ENCODE measurements at regions not wholly inside any gene's neighbourhood (a gene's known extent, or its start where the extent isn't known, plus 50 kb on each side); places are given as distances from the start of the nearest gene placed in this dataset.

GRCh38 chr10:78889536-78890063, 179.2 kb upstream of the ZMIZ1 start:
- intact Hi-C loops (cut with DNase I, micrococcal nuclease): no loop called here
- Mint-ChIP-seq H3K27me3 (peaks cover 3% of the 10 kb centered on the region), H3K36me3 (ENCODE audit: low read depth) (no peaks in the 10 kb centered on the region), H3K4me1 (no peaks in the 10 kb centered on the region), H3K9me3 (ENCODE audit: low read depth) (peaks cover 10% of the 10 kb centered on the region), H3K27ac (no peak overlapping the region), H3K4me3 (no peak overlapping the region)
- ATAC-seq (no peak), DNase-seq (no peak)
- ChIA-PET POLR2A (interaction anchor here (0.6 kb wide), 1 partner anchor 34 kb away, joined by 3 read pairs; no protein-coding TSS in a partner anchor), CTCF (interaction anchor here (0.7 kb wide), 1 partner anchor 151 kb away, joined by 3 read pairs; no protein-coding TSS in a partner anchor)

GRCh38 chr10:78890506-78890905, 178.3 kb upstream of the ZMIZ1 start:
- Mint-ChIP-seq H3K27me3 (peaks cover 3% of the 10 kb centered on the region), H3K36me3 (ENCODE audit: low read depth) (no peaks in the 10 kb centered on the region), H3K4me1 (no peaks in the 10 kb centered on the region), H3K27ac (no peak overlapping the region), H3K9me3 (ENCODE audit: low read depth) (peaks cover 7% of the 10 kb centered on the region), H3K4me3 (no peak overlapping the region)
- ATAC-seq (no peak), DNase-seq (no peak)
- intact Hi-C loops (cut with DNase I, micrococcal nuclease): no loop called here
- POLR2A ChIA-PET: interaction anchor here (0.5 to 0.6 kb wide), 2 partner anchors 33 to 1697 kb away, joined by 3 read pairs; no protein-coding TSS in a partner anchor
- CTCF ChIA-PET: no interaction called here

- no peak overlapping the region for H3K27ac Mint-ChIP-seq
- ChIA-PET POLR2A (no interaction called here), CTCF (interaction anchor here (1.0 kb wide), 1 partner anchor 304 kb away, joined by 3 read pairs; no protein-coding TSS in a partner anchor)
- H3K4me1 Mint-ChIP-seq: no peaks in the 10 kb centered on the region
- intact Hi-C loops (cut with DNase I, micrococcal nuclease): no loop called here
- ATAC-seq (no peak), DNase-seq (no peak)
- H3K36me3 Mint-ChIP-seq (ENCODE audit: low read depth): no peaks in the 10 kb centered on the region
- no peak overlapping the region for H3K4me3 Mint-ChIP-seq
- H3K9me3 Mint-ChIP-seq (ENCODE audit: low read depth): no peaks in the 10 kb centered on the region
- peaks cover 3% of the 10 kb centered on the region for H3K27me3 Mint-ChIP-seq
Measured at GRCh38 chr10:78891741-78892140, 177.0 kb upstream of the ZMIZ1 start.

DNA sequence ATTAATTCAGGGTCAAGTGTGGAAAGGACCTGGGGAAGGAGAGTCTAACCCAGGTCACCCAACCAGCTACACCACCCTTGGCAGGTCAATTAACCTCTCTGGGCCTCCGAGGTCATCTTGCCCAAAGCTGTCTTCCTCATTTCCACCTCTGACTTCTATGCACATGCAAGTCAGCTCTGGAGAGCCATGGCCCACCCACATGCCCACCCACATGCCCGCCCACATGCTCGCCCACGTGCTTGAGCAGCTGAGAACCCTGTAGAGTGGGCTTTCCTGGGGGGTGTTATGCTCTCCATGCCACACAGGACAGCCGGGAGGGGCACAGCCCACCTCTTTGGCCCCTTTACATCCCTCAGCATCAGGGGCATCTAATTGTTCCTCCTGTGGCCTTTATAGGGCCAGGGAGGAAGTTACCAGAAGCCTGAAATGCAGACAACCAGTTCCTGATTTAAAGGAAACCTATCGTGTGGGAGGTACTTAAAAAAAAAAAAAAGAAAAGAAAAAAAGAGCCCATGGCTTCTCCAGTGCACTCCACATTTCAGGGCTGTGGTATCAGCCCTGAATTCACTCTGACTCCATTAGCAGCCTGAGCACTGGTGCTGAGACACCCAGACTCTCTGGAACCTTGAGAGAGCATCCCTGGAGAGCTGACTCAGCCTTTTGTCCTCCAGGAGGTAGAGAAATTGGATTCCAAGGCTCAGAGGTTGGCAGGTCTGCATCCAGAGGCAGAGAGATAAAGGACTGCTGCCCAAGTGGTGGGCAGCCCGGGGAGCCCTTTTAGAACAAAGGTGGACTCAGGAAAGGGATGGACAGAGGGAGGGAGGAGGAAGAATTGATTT, 176.2 kb upstream of the ZMIZ1 start:
- ChIA-PET CTCF (interaction anchor here (0.5 to 1.0 kb wide), 2 partner anchors 303 to 579 kb away, joined by 3 read pairs; no protein-coding TSS in a partner anchor), POLR2A (no interaction called here)
- intact Hi-C loops (cut with DNase I, micrococcal nuclease): no loop called here
- ATAC-seq: no peak
- DNase-seq: no peak
- Mint-ChIP-seq H3K27me3 (peaks cover 3% of the 10 kb centered on the region), H3K4me3 (no peak overlapping the region), H3K9me3 (ENCODE audit: low read depth) (no peaks in the 10 kb centered on the region), H3K27ac (no peak overlapping the region), H3K36me3 (ENCODE audit: low read depth) (no peaks in the 10 kb centered on the region), H3K4me1 (no peaks in the 10 kb centered on the region)

DNA sequence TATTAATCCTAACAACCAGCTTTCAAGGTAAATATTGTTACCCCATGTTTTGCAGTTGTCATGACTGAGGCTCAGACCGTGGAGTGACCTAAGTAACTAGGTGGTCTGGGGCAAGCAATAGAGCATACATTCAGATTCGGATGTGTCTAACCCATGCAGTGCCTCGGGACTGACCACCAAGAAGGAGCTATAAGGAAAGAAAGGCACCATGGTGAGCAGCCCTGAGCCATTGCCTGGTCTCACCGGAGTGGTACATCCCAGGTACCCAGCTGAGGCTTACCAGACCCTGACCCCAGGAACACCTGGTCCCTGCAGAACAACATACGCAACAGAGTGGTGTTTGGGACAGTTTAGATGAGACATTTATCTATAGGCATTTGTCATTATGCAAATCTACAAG, 175.5 kb upstream of the ZMIZ1 start:
- ATAC-seq (no peak), DNase-seq (no peak)
- Mint-ChIP-seq H3K36me3 (ENCODE audit: low read depth) (no peaks in the 10 kb centered on the region), H3K27ac (no peak overlapping the region), H3K4me1 (no peaks in the 10 kb centered on the region), H3K4me3 (no peak overlapping the region), H3K27me3 (peaks cover 3% of the 10 kb centered on the region), H3K9me3 (ENCODE audit: low read depth) (no peaks in the 10 kb centered on the region)
- CTCF ChIA-PET: interaction anchor here (0.5 to 1.1 kb wide), 2 partner anchors 104 to 579 kb away, joined by 3 read pairs; no protein-coding TSS in a partner anchor
- intact Hi-C loops (cut with DNase I, micrococcal nuclease): no loop called here
- POLR2A ChIA-PET: no interaction called here

GRCh38 chr10:78894089-78894840, 174.5 kb upstream of the ZMIZ1 start:
- CTCF ChIA-PET: interaction anchor here (0.7 to 1.1 kb wide), 2 partner anchors 105 to 221 kb away, joined by 3 to 4 read pairs; no protein-coding TSS in a partner anchor
- POLR2A ChIA-PET: no interaction called here
- Mint-ChIP-seq H3K27ac (no peak overlapping the region), H3K36me3 (ENCODE audit: low read depth) (no peaks in the 10 kb centered on the region), H3K27me3 (peaks cover 3% of the 10 kb centered on the region), H3K4me1 (no peaks in the 10 kb centered on the region), H3K4me3 (no peak overlapping the region), H3K9me3 (ENCODE audit: low read depth) (no peaks in the 10 kb centered on the region)
- intact Hi-C loops (cut with DNase I, micrococcal nuclease): no loop called here
- ATAC-seq: no peak
- no peak for DNase-seq

GRCh38 chr10:78894841-78895195, 173.9 kb upstream of the ZMIZ1 start:
- ChIA-PET POLR2A (no interaction called here), CTCF (interaction anchor here (0.7 kb wide), 1 partner anchor 221 kb away, joined by 4 read pairs; no protein-coding TSS in a partner anchor)
- ATAC-seq (no peak), DNase-seq (no peak)
- peaks cover 3% of the 10 kb centered on the region for H3K27me3 Mint-ChIP-seq
- H3K27ac Mint-ChIP-seq: no peak overlapping the region
- H3K9me3 Mint-ChIP-seq (ENCODE audit: low read depth): no peaks in the 10 kb centered on the region
- H3K4me3 Mint-ChIP-seq: no peak overlapping the region
- H3K4me1 Mint-ChIP-seq: no peaks in the 10 kb centered on the region
- intact Hi-C loops (cut with DNase I, micrococcal nuclease): no loop called here
- no peaks in the 10 kb centered on the region for H3K36me3 Mint-ChIP-seq (ENCODE audit: low read depth)

- H3K4me3 Mint-ChIP-seq: no peak overlapping the region
- DNase-seq (no peak), ATAC-seq (no peak)
- H3K27ac Mint-ChIP-seq: no peak overlapping the region
- H3K9me3 Mint-ChIP-seq (ENCODE audit: low read depth): no peaks in the 10 kb centered on the region
- ChIA-PET CTCF (interaction anchor here (0.6 kb wide), 1 partner anchor 133 kb away, joined by 3 read pairs; no protein-coding TSS in a partner anchor), POLR2A (no interaction called here)
- H3K36me3 Mint-ChIP-seq (ENCODE audit: low read depth): no peaks in the 10 kb centered on the region
- H3K27me3 Mint-ChIP-seq: peaks cover 3% of the 10 kb centered on the region
- intact Hi-C loops (cut with DNase I, micrococcal nuclease): no loop called here
- no peaks in the 10 kb centered on the region for H3K4me1 Mint-ChIP-seq
Measured at GRCh38 chr10:78895469-78895868, 173.3 kb upstream of the ZMIZ1 start.

DNA sequence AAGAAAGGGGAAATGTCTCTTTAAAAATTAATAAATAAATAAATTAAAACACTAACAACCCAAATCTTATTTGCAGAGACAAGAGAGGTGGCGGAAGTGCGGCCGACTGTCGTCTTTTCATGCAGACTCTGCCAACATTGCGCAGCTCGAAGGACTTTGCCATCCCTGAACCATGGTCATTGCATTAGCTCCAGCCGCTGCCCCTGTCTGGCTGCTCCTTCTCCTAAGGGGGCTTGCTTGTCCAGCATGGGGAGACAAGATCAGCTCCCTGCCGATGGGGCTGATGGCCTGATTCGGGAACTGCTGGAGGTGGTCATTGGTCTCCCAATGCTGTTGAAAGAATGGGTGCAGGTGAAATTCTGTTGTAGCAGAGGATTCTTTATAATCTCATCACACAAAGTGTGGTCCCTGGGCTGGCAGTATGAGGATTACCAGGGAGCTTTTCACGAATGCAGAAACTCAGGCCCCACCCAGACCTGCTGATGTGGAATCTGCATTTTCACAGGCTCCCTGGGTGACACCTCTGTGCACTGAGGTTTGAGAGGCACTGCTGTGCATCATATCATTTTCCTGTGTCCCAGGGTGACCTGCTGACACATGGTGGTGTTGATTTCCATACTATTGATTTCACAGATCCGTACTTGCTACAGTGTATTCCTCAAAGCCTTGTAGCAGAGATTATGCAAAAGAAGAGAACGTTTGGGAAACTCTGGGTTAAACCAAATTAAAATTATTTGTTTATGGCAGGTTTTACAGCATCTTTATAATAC, 172.4 kb upstream of the ZMIZ1 start:
- ATAC-seq: no peak
- Mint-ChIP-seq H3K4me1 (no peaks in the 10 kb centered on the region), H3K27ac (no peak overlapping the region), H3K4me3 (no peak overlapping the region), H3K36me3 (ENCODE audit: low read depth) (no peaks in the 10 kb centered on the region), H3K27me3 (no peaks in the 10 kb centered on the region), H3K9me3 (ENCODE audit: low read depth) (no peaks in the 10 kb centered on the region)
- ChIA-PET POLR2A (no interaction called here), CTCF (no interaction called here)
- no peak for DNase-seq
- intact Hi-C loops (cut with DNase I, micrococcal nuclease): no loop called here

GRCh38 chr10:78898341-78899097, 170.2 kb upstream of the ZMIZ1 start:
- Mint-ChIP-seq H3K27me3 (no peaks in the 10 kb centered on the region), H3K4me1 (no peaks in the 10 kb centered on the region), H3K27ac (no peak overlapping the region), H3K4me3 (no peak overlapping the region), H3K36me3 (ENCODE audit: low read depth) (no peaks in the 10 kb centered on the region), H3K9me3 (ENCODE audit: low read depth) (no peaks in the 10 kb centered on the region)
- ChIA-PET CTCF (interaction anchor here (0.6 to 0.7 kb wide), 2 partner anchors 15 to 165 kb away, joined by 3 read pairs; no protein-coding TSS in a partner anchor), POLR2A (no interaction called here)
- ATAC-seq (no peak), DNase-seq (no peak)
- intact Hi-C loops (cut with DNase I, micrococcal nuclease): no loop called here

All from activated CD4-positive, alpha-beta T cell treated with anti-CD3 and anti-CD28 coated beads for 36 hours (primary cell).